MV-4-11 (cell line): ENCODE measurements at regions not wholly inside any gene's neighbourhood (a gene's known extent, or its start where the extent isn't known, plus 50 kb on each side); places are given as distances from the start of the nearest gene placed in this dataset.
"Not testable (repeated sequence)": the region's sequence is repeated elsewhere in the genome, so short reads cannot be mapped to it uniquely, and the experiment has no call there.

Experiments
- DNase-seq: peaks from one replicate; lab custom pipeline; 2025; lab: John Stamatoyannopoulos, UW

DNA sequence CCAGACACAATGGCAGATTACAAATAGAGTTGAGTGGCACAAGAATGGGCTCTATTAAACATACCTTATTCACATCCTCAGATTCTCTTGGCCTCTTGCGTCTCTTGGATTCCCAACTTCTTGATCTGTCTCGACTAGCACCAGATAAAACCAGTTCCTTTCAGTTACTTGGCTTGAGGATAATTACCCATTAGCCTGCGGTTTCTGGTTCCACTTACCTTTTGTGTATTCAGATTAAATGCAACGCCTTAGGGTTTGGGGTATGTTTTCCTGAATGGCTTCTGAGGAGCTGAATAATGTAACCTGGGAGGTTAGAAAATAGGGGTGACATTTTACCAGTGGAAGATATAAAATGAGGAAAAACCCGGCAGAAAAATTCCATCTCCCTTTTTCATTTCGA lies 154.4 kb upstream of the TSPY2 start:
- DNase-seq = not testable (repeated sequence)

DNA sequence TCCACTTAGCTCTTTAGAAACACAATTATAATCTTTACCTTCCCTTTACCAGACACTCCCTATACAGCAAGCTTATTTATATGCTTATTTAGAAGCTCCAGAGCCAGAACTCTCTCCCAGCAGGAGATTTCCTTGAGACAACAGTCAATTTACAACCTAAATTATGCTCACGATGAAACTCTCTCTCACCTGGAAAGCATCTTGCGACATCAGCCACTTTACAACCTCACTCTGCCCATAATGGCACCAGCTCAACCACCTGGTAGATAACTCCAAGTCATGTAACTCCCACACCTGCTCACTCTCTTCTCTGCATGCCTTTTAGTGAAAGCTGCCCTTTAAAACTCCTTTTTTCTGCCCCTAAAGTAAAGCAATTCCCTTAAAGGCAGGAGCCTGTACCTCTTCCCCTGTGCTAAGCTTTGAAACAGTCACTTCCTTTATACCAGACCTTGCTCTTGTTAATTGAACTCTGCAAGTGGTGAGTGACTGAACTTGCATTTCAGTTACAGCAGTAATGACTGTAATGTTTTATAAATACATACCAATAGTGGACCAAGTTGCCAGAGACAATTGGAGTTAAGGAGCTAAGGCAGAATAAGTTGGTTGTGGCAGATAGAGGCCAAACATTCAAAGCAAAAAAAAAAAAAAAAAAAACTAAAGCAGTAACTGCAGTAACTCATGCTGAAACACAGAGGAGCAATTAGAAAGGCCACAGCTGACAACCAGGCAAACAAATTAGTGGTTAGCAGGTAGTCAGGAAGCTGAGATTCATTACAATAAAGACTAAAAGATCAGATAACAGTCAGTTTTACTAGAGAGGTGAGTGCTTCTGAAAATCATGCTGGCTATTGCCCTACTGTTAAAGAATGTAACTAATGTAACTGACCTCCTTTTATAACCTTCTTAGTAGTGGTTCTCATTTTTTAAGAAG lies 115.1 kb upstream of the TSPY2 start:
- DNase-seq = not testable (repeated sequence)

DNA sequence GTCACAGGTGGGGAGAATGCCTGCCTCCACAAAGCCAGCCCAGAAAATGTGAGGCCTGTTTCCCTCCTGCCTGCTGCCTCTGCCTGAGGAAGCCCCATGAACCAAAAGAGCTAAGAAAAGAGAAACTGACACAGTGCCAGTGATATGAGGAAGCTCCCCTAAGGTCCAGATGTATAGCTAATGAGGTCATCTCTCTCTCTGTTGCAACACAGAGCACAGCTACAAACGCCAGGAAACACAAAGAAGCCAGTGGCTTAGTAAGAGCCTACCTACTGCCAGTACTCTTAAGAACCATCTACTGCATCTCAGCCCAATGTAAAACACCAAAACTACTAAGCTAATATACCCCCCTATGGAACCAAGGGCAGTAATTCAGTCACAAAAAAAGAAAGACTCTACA lies 109.9 kb upstream of the TSPY2 start:
- peak; percentile 69 for DNase-seq
